Liver (tissue), 3 donors: ENCODE measurements at regions not wholly inside any gene's neighbourhood (a gene's known extent, or its start where the extent isn't known, plus 50 kb on each side); places are given as distances from the start of the nearest gene placed in this dataset.

Source experiments
- ATF3 ChIP-seq: IDR thresholded peaks from 2 replicates; pipeline ENCODE4 v1.6.1; 2016; ENCODE audit warnings: antibody characterized with exemption
- HNF4G ChIP-seq: IDR thresholded peaks from 2 replicates; pipeline ENCODE4 v1.6.1; 2016; ENCODE audit warnings: antibody characterized with exemption
- TAF1 ChIP-seq: conservative IDR thresholded peaks from 2 replicates; pipeline ENCODE4 v1.6.1; 2016; ENCODE audit warnings: antibody characterized with exemption, mild to moderate bottlenecking
- TF ChIP-seq, protein P1 (sequence below): fragments of 150-350 bp; IDR thresholded peaks from 2 replicates; pipeline ENCODE4 v1.5.1; 2017; ENCODE audit warnings: improper control_type of control experiment, low read depth, low read length; ENCODE audit not compliant: missing input control
- TF ChIP-seq, protein P2 (sequence below): IDR thresholded peaks from 2 replicates; pipeline ENCODE4 v1.6.1; 2016; ENCODE audit warnings: antibody characterized with exemption
- donor health status: healthy.
- donor health status: healthy.

- TF ChIP-seq, protein P1, sequence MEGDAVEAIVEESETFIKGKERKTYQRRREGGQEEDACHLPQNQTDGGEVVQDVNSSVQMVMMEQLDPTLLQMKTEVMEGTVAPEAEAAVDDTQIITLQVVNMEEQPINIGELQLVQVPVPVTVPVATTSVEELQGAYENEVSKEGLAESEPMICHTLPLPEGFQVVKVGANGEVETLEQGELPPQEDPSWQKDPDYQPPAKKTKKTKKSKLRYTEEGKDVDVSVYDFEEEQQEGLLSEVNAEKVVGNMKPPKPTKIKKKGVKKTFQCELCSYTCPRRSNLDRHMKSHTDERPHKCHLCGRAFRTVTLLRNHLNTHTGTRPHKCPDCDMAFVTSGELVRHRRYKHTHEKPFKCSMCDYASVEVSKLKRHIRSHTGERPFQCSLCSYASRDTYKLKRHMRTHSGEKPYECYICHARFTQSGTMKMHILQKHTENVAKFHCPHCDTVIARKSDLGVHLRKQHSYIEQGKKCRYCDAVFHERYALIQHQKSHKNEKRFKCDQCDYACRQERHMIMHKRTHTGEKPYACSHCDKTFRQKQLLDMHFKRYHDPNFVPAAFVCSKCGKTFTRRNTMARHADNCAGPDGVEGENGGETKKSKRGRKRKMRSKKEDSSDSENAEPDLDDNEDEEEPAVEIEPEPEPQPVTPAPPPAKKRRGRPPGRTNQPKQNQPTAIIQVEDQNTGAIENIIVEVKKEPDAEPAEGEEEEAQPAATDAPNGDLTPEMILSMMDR, result no peak
- TF ChIP-seq HNF4G (no peak), TAF1 (no peak), ATF3 (no peak)
- TF ChIP-seq, protein P2, sequence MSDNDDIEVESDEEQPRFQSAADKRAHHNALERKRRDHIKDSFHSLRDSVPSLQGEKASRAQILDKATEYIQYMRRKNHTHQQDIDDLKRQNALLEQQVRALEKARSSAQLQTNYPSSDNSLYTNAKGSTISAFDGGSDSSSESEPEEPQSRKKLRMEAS, result no peak
These were observed 277.4 kb upstream of the CHRNA7 start for GRCh38 chr15:31752905-31753304.
